K562 (cell line): ENCODE measurements at regions not wholly inside any gene's neighbourhood (a gene's known extent, or its start where the extent isn't known, plus 50 kb on each side); places are given as distances from the start of the nearest gene placed in this dataset.

Experiments used
- BMI1 ChIP-seq: fragments of 150-350 bp; IDR thresholded peaks from 2 replicates; pipeline ENCODE4 v1.6.1; 2014; ENCODE audit warnings: low read length
- RBM15 ChIP-seq: fragments of 200-400 bp; formaldehyde crosslinking; IDR thresholded peaks from 2 replicates; pipeline ENCODE4 v1.6.1; 2018; ENCODE audit warnings: mild to moderate bottlenecking, low read length, moderate library complexity; ENCODE audit not compliant: insufficient read depth
- TCF7L2 ChIP-seq: fragments of 150-350 bp; IDR thresholded peaks from 2 replicates; pipeline ENCODE4 v1.6.1; 2016; ENCODE audit warnings: low read depth, mild to moderate bottlenecking, low read length, moderate library complexity
- ZNF184 ChIP-seq: sonication (generic); formaldehyde crosslinking; IDR thresholded peaks from 2 replicates; pipeline ENCODE4 v1.5.0; 2020; ENCODE audit warnings: missing genetic modification reagents
- TF ChIP-seq, protein P1 (sequence below), 3 experiments: IDR thresholded peaks in 2 of 3; conservative IDR thresholded peaks in 1 of 3; 2 replicates each; pipeline ENCODE4 v1.5.1; 2011 to 2012; ENCODE audit warnings: low read length in 3 of 3, mild to moderate bottlenecking in 3 of 3, control low read depth in 2 of 3, improper control_type of control experiment in 1 of 3, inconsistent platforms in 1 of 3, low read depth in 1 of 3, mixed read lengths in 1 of 3, moderate library complexity in 1 of 3; ENCODE audit not compliant: insufficient read depth in 2 of 3
- TF ChIP-seq, protein P2 (sequence below): fragments of 200-800 bp; sonication (Bioruptor generic); IDR thresholded peaks from 2 replicates; pipeline ENCODE4 v1.6.1; 2016; ENCODE audit warnings: missing genetic modification characterization, missing compliant biosample characterization
- TF ChIP-seq, protein P3 (sequence below): fragments of 450-650 bp; conservative IDR thresholded peaks from 2 replicates; pipeline ENCODE4 v1.6.1; 2016; ENCODE audit warnings: missing genetic modification characterization, low read depth, mild to moderate bottlenecking, control low read depth, missing compliant biosample characterization
- TF ChIP-seq, protein P4 (sequence below): fragments of 450-650 bp; IDR thresholded peaks from 2 replicates; pipeline ENCODE4 v1.6.1; 2016; ENCODE audit warnings: borderline replicate concordance

DNA sequence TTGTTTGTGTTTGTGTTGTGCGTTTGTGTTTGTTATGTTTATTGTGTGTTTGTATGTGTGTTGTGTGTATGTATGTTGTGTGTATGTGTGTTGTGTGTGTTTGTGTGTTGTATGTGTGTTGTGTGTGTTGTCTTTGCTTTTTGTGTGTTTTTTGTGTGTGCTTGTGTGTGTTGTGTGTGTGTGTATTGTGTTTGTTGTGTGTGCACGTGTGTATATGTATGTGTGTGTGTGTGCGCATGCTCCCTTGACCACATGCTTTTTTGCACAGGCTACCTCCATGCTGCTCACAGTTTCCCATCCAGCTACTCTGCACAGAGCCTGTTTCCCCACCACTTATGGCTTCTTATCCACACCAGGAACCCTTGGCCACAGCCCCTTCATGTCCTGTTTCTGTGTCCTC, 720.0 kb upstream of the ADAMTS16 start:
- TF ChIP-seq, protein P1, sequence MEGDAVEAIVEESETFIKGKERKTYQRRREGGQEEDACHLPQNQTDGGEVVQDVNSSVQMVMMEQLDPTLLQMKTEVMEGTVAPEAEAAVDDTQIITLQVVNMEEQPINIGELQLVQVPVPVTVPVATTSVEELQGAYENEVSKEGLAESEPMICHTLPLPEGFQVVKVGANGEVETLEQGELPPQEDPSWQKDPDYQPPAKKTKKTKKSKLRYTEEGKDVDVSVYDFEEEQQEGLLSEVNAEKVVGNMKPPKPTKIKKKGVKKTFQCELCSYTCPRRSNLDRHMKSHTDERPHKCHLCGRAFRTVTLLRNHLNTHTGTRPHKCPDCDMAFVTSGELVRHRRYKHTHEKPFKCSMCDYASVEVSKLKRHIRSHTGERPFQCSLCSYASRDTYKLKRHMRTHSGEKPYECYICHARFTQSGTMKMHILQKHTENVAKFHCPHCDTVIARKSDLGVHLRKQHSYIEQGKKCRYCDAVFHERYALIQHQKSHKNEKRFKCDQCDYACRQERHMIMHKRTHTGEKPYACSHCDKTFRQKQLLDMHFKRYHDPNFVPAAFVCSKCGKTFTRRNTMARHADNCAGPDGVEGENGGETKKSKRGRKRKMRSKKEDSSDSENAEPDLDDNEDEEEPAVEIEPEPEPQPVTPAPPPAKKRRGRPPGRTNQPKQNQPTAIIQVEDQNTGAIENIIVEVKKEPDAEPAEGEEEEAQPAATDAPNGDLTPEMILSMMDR (IDR thresholded peaks at IDR 0.05 in 2 of 3, conservative IDR thresholded peaks at IDR 0.05 in 1 of 3; ENCODE audit: insufficient read depth in 2 of 3, low read depth in 1 of 3, low read length in 3 of 3), result no peak
- TF ChIP-seq, protein P2, sequence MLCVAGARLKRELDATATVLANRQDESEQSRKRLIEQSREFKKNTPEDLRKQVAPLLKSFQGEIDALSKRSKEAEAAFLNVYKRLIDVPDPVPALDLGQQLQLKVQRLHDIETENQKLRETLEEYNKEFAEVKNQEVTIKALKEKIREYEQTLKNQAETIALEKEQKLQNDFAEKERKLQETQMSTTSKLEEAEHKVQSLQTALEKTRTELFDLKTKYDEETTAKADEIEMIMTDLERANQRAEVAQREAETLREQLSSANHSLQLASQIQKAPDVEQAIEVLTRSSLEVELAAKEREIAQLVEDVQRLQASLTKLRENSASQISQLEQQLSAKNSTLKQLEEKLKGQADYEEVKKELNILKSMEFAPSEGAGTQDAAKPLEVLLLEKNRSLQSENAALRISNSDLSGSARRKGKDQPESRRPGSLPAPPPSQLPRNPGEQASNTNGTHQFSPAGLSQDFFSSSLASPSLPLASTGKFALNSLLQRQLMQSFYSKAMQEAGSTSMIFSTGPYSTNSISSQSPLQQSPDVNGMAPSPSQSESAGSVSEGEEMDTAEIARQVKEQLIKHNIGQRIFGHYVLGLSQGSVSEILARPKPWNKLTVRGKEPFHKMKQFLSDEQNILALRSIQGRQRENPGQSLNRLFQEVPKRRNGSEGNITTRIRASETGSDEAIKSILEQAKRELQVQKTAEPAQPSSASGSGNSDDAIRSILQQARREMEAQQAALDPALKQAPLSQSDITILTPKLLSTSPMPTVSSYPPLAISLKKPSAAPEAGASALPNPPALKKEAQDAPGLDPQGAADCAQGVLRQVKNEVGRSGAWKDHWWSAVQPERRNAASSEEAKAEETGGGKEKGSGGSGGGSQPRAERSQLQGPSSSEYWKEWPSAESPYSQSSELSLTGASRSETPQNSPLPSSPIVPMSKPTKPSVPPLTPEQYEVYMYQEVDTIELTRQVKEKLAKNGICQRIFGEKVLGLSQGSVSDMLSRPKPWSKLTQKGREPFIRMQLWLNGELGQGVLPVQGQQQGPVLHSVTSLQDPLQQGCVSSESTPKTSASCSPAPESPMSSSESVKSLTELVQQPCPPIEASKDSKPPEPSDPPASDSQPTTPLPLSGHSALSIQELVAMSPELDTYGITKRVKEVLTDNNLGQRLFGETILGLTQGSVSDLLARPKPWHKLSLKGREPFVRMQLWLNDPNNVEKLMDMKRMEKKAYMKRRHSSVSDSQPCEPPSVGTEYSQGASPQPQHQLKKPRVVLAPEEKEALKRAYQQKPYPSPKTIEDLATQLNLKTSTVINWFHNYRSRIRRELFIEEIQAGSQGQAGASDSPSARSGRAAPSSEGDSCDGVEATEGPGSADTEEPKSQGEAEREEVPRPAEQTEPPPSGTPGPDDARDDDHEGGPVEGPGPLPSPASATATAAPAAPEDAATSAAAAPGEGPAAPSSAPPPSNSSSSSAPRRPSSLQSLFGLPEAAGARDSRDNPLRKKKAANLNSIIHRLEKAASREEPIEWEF (CRISPR knock-in tag), result no peak
- no peak for TF ChIP-seq ZNF184
- TF ChIP-seq, protein P3, sequence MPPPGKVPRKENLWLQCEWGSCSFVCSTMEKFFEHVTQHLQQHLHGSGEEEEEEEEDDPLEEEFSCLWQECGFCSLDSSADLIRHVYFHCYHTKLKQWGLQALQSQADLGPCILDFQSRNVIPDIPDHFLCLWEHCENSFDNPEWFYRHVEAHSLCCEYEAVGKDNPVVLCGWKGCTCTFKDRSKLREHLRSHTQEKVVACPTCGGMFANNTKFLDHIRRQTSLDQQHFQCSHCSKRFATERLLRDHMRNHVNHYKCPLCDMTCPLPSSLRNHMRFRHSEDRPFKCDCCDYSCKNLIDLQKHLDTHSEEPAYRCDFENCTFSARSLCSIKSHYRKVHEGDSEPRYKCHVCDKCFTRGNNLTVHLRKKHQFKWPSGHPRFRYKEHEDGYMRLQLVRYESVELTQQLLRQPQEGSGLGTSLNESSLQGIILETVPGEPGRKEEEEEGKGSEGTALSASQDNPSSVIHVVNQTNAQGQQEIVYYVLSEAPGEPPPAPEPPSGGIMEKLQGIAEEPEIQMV (tag), result no peak
- no peak for TF ChIP-seq RBM15
- no peak for TF ChIP-seq BMI1
- TF ChIP-seq TCF7L2, result no peak
- TF ChIP-seq, protein P4, sequence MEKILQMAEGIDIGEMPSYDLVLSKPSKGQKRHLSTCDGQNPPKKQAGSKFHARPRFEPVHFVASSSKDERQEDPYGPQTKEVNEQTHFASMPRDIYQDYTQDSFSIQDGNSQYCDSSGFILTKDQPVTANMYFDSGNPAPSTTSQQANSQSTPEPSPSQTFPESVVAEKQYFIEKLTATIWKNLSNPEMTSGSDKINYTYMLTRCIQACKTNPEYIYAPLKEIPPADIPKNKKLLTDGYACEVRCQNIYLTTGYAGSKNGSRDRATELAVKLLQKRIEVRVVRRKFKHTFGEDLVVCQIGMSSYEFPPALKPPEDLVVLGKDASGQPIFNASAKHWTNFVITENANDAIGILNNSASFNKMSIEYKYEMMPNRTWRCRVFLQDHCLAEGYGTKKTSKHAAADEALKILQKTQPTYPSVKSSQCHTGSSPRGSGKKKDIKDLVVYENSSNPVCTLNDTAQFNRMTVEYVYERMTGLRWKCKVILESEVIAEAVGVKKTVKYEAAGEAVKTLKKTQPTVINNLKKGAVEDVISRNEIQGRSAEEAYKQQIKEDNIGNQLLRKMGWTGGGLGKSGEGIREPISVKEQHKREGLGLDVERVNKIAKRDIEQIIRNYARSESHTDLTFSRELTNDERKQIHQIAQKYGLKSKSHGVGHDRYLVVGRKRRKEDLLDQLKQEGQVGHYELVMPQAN, result no peak
